Superior temporal gyrus (tissue), 1 donor: ENCODE measurements at regions not wholly inside any gene's neighbourhood (a gene's known extent, or its start where the extent isn't known, plus 50 kb on each side); places are given as distances from the start of the nearest gene placed in this dataset.
"Not testable (repeated sequence)": the region's sequence is repeated elsewhere in the genome, so short reads cannot be mapped to it uniquely, and the experiment has no call there.

Experiments
- DNase-seq: peaks from one replicate; pipeline ENCODE4 v3.0.0-alpha.2; 2016; ENCODE audit errors: extremely low spot score

DNA sequence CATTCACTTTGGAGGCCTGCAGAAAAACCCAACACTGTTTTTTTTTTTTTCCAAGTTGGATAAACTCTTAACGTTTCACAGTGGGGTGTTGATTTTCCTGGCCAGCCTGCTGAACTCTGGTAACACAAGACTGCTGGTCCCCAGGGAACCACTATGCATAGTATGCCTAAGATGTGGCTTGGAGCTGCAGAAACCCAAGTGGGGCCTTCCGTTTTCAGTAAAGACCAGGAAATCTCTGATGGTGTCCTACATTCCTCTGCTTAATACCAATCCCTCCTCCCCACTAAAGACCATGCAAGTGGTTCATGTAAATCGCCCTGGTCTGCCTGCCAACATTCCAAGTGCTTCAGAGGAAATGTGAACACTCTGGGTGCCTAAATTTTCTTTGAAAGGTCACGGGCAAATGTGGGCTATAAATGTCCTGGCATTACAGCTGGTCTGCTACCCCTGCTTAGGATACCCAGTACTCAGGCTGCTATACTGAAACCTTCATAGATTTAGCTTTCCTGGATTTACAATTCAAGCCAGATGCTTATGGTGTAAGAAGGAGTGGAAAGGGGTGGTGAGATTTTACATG, 615.4 kb downstream of the MAFB start:
- no peak for DNase-seq

DNA sequence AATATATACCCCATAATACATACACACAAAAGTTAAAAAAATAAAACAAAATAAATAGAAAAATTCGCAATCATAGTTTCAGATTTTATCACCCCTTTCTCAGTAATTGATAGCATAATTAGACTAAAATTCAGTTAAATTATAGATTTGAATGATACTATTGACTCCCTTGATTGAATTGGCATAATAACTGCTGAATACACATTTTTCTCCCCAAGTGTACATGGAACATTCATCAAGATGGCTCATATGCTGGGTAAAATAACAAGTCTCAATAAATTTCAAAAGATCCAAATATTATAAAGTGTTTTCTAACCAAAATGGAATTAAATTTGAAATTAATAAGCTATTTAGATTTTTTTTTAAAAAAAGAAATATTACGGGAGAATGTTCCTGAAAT, 616.1 kb downstream of the MAFB start:
- DNase-seq, result no peak

DNA sequence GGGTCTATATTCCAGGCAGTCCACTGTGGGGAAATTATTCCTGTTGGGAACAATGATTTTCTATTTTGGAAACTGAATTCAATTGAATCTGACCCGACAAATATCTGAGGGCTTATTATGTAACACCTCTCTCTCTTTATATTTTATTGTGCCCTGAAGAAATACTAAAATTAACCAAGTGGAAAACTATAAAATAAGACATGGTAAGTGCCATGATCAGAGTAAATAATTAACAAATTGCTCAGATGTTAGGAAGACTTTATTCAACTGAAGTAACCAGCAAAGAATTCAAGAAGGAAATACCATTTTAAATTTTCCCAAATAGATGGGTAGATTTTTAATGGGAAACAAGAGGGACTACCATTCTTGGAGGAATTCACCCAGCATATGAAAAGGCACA, 632.9 kb downstream of the MAFB start:
- no peak for DNase-seq

DNA sequence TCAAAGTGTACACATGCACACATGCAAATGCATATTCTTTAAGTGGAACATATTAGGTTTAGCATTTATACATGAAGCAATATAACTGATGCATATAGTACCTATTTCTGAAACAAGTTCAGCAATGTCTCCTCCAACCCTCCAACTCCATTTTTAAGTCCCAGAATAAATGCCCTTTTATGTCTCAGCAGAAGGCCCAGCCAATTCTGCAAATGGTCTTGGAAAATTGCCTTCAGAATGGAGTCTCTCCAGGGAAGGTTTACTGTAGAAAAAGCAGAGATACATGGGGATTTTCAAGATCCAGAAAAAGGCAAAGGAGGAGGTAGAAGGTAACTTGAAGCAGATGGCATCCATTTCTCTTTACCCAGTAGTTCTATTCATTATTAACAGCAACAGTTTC, 633.3 kb downstream of the MAFB start:
- no peak for DNase-seq

- DNase-seq, result no peak
Observed at GRCh38 chr20:40054311-40054710, 634.7 kb downstream of the MAFB start.

DNA sequence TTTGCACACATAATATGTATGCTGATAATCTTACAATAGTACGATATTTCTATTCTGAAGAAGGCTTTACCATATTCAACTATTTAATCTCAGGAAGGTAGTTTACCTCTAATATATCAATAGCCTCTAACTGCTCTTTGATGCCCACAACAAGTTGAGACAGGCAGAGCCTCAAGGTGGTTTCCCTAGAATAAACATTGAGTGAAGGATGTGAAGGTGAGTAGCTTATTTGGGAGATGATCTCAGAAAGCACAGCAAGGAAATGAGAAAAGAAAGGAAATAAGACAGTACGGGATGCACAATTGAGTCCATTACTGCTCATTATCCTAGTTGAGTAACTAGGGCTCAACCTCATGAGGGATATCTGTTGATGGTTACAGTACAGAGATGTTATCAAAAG, 638.4 kb downstream of the MAFB start:
- no peak for DNase-seq

- no peak for DNase-seq
Observed at GRCh38 chr20:40049854-40050253, 639.2 kb downstream of the MAFB start.

GRCh38 chr20:40046703-40047102, 642.3 kb downstream of the MAFB start:
- no peak for DNase-seq

DNA sequence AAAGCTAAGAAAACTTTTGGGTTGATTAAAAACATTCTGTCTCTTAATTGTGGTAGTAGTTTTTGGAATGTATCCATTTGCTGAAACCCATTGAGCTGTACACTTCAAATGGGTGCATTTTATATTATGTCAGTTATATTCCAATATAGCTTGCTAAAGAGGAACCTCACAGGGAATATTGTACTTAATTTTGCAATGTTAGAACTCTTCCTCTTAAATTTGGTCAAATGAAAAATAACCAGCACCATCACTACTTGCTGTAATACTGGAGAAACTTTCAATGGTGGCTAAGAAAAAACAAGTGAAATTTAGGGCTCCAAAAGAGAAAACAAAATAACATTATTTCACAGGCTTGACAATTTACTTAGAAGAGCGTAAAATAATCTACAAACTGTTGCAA, 651.5 kb downstream of the MAFB start:
- no peak for DNase-seq

GRCh38 chr20:40029589-40029988, 659.4 kb downstream of the MAFB start:
- no peak for DNase-seq

- no peak for DNase-seq
Observed at GRCh38 chr20:40019510-40019909, 669.5 kb downstream of the MAFB start.

DNA sequence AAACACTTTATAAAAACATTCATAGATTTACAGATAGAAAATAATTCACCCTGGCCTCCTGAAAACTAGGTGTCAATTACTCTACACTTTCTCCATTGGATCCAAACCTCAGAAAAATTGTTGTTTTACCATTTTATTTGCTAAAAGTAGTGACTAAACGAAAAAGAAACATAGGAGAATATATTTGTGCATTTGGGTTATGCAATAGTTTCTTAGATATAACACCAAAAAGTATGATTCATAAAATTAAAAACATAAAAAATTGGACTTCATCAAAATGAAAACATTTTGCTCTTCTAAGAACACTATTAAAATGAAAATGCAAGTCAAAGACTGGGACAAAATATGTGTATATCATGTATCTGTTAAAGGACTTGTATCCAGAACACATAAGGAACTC, 671.3 kb downstream of the MAFB start:
- no peak for DNase-seq

- no peak for DNase-seq
Observed at GRCh38 chr20:40016890-40017289, 672.1 kb downstream of the MAFB start.

GRCh38 chr20:40016392-40016791, 672.6 kb downstream of the MAFB start:
- DNase-seq, result no peak

DNA sequence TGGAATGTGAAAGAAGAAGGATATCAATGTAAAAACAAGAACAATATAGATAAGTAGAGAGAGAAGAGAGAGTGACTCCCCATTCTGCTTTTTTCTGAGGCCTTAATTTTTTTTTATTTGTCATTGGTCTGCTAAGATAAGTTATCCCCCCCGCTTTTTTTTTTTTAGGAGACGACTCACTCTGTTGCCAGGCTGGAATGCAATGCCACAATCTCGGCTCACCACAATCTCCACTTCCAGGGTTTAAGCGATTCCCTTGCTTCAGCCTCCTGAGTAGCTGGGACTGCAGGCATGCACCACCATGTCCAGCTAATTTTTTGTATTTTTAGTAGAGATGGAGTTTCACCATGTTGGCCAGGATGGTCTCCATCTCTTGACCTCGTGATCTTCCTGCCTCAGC, 677.0 kb downstream of the MAFB start:
- DNase-seq, result not testable (repeated sequence)

DNA sequence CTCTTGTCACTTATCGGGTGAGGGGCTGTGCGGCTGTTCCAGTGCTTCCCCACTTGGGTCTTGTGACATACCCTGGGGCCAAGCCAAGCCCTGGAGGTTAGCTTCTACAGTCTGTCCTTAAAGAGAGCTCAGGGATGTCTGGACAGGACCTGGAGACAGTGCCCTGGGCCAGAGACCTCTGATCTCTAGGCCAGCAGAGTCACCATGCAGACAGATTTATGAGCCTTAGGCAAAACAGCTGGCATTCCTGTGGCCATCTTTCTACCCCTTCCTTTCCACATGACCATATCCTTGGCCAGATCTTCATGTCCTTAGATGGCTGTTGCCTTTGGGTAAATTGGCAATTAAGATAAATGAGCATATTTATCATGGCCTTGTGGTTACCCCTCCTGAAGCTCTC, 678.6 kb downstream of the MAFB start:
- no peak for DNase-seq

GRCh38 chr20:40009542-40009941, 679.5 kb downstream of the MAFB start:
- no peak for DNase-seq

GRCh38 chr20:40008177-40008576, 680.9 kb downstream of the MAFB start:
- no peak for DNase-seq

GRCh38 chr20:40006168-40006860, 682.7 kb downstream of the MAFB start:
- no peak for DNase-seq

DNA sequence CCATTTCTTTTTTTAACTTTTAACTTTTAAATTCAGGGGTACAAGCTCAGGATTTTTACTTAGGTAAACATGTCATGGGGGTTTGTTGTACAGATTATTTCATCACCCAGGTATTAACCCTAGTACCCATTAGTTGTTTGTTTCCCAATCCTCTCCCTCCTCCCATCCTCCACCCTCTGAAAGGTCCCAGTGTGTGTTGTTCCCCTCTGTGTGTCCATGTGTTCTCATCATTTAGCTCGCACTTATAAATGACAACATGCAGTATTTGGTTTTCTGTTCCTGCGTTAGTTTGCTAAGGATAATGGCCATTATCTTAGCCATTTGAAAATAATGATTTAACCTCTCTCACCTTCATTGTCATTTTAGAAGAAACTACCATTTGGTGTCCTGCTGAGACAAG, 684.9 kb downstream of the MAFB start:
- not testable (repeated sequence) for DNase-seq

GRCh38 chr20:39993742-39994141, 695.3 kb downstream of the MAFB start:
- DNase-seq, result no peak

DNA sequence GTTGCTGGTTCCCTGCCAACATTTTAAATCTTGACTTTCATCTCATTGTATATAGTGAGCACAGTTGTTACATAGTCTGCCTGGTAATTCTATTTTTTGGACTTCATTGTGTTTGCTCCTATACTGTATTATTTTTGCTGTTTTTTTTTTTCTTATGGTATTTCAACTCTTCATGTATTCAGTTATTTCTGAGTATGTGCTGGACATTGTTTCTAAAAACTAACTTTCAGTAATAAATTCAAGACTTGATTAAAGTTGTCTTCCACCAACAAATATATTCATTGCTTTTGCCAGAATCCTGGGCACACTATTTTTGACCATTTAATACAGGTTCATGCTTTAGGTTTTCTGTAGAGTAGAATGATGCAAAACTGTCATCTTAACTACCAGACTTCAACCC, 698.3 kb downstream of the MAFB start:
- no peak for DNase-seq

- no peak for DNase-seq
Observed at GRCh38 chr20:39988991-39989390, 700.0 kb downstream of the MAFB start.
